22Rv1 (cell line): ENCODE measurements at regions not wholly inside any gene's neighbourhood (a gene's known extent, or its start where the extent isn't known, plus 50 kb on each side); places are given as distances from the start of the nearest gene placed in this dataset.

Experiments
- ZFX ChIP-seq: fragments of 450-650 bp; IDR thresholded peaks from 2 replicates; pipeline ENCODE4 v1.6.1; 2017; ENCODE audit warnings: antibody characterized with exemption, borderline replicate concordance
- TF ChIP-seq, protein P1 (sequence below): fragments of 450-650 bp; IDR thresholded peaks from 2 replicates; pipeline ENCODE4 v1.5.1; 2017; ENCODE audit warnings: mild to moderate bottlenecking

DNA sequence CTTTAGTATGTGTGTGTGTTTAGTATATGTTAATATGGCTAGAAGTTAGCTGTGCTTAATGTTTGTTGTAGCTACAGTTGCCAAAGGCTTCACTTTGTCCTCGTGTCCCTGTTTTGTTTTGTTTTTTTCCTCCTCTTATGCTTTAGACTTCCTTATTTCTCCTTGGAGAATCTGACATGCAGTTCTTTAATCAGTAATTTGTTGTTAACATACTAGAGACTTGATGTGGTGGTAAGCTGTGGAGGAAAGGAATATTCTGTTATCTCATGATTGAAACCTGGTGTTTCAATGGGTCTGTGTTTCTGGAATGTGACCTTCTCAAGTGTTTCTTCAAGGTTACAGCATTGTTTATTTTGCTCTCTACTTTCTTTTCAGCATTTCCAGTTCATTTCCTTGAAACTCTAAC lies 515.6 kb upstream of the ST8SIA4 start:
- TF ChIP-seq, protein P1, sequence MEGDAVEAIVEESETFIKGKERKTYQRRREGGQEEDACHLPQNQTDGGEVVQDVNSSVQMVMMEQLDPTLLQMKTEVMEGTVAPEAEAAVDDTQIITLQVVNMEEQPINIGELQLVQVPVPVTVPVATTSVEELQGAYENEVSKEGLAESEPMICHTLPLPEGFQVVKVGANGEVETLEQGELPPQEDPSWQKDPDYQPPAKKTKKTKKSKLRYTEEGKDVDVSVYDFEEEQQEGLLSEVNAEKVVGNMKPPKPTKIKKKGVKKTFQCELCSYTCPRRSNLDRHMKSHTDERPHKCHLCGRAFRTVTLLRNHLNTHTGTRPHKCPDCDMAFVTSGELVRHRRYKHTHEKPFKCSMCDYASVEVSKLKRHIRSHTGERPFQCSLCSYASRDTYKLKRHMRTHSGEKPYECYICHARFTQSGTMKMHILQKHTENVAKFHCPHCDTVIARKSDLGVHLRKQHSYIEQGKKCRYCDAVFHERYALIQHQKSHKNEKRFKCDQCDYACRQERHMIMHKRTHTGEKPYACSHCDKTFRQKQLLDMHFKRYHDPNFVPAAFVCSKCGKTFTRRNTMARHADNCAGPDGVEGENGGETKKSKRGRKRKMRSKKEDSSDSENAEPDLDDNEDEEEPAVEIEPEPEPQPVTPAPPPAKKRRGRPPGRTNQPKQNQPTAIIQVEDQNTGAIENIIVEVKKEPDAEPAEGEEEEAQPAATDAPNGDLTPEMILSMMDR = no peak
- no peak for TF ChIP-seq ZFX
